Glomerular visceral epithelial cell (primary cell): ENCODE measurements at regions not wholly inside any gene's neighbourhood (a gene's known extent, or its start where the extent isn't known, plus 50 kb on each side); places are given as distances from the start of the nearest gene placed in this dataset.

Source experiments
- DNase-seq: peaks from one replicate; pipeline ENCODE4 v3.0.0-alpha.2; 2016; ENCODE audit errors: extremely low spot score

- DNase-seq = no peak
These were observed 150.2 kb upstream of the POU2AF2 start for GRCh38 chr11:111095327-111095726.

- DNase-seq = no peak
These were observed 152.5 kb upstream of the POU2AF2 start for GRCh38 chr11:111093061-111093460.

GRCh38 chr11:111091321-111091938, 154.1 kb upstream of the POU2AF2 start:
- DNase-seq = no peak

GRCh38 chr11:111089759-111090158, 155.8 kb upstream of the POU2AF2 start:
- no peak for DNase-seq

GRCh38 chr11:111088847-111089355, 156.6 kb upstream of the POU2AF2 start:
- DNase-seq = no peak

GRCh38 chr11:111086058-111086457, 159.5 kb upstream of the POU2AF2 start:
- no peak for DNase-seq

- no peak for DNase-seq
These were observed 162.9 kb upstream of the POU2AF2 start for GRCh38 chr11:111082664-111083063.

DNA sequence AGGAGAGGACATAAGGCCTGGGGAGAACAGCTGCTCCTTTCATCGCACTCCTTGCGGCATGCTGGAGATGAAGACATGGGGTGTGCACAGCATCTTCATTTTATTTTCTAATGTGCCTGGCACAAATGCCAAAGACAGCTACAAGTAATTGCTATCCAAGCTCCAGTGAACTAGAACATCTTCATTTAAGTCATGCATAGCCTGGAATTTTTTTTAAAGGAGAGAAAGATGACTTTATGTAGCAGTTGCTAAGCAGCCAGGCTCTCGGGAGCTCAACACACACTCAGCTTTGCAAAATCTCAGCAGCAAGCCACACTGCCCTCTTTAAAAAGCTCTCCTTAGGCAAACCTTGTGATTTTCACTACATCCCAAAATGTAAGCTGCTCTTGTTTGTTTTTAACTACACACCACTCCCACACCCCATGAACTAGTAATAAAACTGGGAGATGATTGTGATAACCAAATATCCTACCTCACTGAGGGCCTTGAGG, 164.5 kb upstream of the POU2AF2 start:
- DNase-seq = peak; percentile 6

DNA sequence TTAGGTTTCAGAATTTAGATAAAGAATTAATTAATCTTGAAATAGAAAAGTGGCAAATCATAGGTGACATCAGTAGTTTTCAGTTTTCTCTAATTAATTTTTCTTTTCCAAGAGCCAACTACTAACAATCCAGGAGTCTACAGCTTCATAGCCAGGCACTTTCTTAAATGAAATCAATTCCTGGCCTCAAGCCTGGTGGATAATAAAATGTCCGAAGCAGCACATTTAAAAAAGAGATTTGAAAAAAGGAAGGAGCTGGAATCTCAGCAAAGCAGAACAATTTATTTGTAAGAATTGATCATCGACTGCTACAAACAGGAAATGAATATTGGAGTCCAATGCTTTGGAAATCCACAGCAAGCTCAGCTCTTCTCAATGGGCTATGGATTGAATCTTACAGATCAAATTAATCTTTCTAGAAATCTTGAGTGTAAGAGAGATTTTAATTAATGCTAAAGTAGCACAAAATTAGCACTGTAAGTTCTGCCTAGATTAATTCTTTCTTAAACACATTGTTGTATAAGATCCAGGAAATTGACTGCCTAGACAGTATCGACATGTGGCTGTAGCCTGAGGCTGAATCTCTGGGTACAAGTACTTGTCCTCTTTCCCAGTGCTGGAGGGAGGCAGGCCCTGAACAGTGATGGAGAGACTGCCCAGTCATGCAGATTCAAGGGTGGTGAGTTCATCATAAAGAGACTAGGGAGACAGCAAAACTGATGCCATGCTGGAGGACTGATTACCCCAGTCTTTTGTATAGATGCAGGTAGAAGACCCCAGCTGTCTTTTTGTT, 167.8 kb upstream of the POU2AF2 start:
- no peak for DNase-seq

- DNase-seq = no peak
These were observed 176.5 kb upstream of the POU2AF2 start for GRCh38 chr11:111069066-111069465.

DNA sequence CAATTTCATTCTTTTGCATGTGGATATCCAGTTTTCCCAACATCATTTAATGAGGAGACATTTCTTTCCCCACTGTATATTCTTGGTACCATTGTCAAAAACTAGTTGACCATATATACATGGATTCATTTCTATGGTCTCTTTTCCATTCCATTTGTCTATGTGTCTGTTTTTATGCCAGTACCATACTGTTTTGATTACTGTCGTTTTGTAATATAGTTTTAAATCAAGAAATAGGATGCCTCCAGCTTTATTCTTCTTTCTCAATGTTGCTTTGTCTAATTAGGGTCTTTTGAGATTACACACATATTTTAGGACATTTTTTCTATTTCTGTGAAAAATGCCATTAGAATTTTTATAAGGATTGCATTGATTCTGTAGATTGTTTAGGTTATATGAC, 177.5 kb upstream of the POU2AF2 start:
- DNase-seq = no peak

GRCh38 chr11:111066846-111067245, 178.7 kb upstream of the POU2AF2 start:
- DNase-seq = no peak

DNA sequence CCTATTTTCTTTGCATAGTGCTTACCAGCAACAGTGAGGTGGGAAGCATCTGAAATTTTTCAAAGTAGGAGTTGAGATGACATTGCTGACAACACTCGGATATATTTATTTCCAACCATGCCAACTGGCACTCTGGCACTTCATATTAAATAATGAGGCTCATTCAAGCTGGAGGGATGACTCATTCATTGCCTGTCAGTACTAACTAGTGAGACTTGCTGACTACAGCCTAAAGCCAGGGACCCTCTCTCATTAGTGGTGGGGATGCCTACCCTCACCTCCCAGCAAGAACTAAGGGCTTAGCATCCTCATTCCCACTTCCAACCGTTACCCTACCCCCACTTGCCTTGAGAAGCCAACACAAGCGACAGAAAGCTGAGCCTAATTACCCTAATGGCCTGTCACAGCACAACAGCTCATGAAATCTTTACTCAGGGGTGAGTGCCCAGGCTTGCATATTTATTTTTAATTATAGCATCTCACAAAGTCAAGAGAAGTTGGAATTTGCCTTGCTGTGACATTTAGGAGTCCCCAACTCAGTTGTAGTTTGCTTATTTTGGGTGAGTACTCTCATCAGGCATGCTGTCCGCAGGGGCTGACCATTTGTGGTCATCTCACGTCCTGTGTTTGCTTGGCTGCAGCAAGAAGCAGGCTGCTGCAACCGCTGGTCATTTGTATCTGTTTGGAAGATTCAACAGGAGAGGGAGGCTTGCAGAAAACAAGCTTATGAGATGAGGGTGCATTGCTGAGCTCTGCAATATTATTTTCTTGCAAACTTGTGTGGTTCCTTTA, 181.6 kb upstream of the POU2AF2 start:
- no peak for DNase-seq

- no peak for DNase-seq
These were observed 183.1 kb upstream of the POU2AF2 start for GRCh38 chr11:111062420-111062819.

DNA sequence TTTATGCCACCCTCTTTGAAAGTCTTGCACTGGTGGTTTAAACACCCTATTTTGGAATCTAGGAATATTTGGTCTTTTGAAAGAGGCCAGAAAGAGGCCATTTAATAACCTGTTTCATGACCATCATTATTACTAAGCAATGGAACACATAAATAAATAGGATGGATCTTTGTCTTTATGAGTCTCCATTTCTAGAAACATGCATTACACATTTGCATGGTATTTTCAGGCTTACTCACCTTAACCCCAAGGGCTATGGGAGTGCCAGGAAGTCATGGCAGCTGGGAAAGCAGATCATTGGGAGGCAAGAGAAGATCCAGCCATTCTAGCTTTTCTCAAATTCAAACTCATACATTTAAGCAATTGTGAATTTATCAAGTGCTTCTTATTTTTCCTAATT, 185.8 kb upstream of the POU2AF2 start:
- no peak for DNase-seq

GRCh38 chr11:111049131-111049530, 196.4 kb upstream of the POU2AF2 start:
- DNase-seq = no peak

DNA sequence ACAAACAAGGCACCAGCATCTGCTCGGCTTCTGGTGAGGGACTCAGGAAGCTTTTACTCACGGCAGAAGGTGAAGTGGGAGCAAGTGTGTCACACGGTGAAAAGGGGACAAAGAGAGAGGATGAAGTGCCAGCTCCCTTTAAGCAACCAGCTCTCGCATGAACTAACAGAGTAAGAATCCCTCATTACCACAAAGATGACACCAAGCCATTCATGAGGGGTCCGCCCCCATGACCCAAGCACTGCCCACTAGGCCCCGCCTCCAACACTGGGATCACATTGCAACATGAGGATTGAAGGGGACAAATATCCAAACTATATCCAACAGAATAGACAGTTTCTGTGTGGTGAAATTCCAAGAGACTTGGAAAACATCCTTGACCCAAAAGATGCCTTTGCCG, 198.2 kb upstream of the POU2AF2 start:
- no peak for DNase-seq

- DNase-seq = no peak
These were observed 199.2 kb upstream of the POU2AF2 start for GRCh38 chr11:111046291-111046690.

DNA sequence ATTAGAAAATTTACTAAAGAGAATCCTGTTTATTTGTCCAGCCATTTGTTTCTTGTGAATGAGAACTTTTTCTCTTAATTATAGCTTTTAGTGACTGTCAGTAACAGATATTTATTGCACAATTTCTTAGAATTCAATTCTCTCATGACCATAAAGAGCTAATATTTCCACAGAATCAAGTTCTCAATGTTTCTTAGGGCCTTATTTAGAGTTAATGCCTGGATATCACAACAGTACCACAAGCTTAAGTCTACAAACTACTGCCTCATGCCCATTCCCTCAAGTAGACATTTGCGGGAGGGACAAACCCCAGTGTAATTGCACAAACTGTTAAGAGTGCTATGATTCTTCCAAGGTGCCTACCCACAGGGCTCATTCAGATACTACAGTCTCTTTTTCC, 199.7 kb upstream of the POU2AF2 start:
- DNase-seq = no peak

DNA sequence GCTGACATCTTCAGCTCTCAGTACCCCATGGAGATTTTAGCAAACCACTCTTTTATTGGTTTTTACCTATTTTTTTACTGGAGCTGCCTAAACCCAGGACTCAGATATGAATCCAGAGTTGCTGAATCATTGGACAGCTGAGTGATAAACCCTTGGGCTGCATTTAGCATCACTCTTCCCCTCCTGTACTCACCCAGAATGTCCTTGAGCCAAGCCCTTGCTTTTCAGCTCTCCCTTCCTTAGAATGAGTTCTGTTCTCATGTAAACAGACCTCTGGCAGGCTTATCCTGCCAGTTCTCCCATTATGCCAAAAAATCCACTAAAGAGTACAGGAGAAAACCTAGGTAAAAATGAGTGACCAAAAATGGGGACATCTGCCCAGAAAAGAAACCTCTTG, 200.1 kb upstream of the POU2AF2 start:
- no peak for DNase-seq

- DNase-seq = no peak
These were observed 200.6 kb upstream of the POU2AF2 start for GRCh38 chr11:111044751-111045406.

DNA sequence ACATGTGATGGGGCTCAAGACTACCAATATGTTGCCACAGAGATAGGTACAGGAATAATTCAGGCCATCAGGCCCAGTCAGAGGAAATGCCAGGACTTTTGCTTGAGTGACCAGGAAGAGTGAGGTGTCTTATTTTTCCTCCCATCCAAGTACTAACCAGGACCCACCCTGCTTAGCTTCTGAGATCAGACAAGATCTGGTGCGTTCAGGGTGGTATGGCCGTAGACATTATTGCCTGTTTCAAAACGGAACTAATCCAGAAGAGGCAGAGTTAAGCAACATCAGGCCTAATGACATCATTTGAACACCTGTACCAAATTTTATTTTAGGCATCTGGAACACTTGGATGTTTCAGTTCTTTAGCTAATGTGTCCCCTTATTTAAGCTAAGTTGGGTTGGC, 205.5 kb upstream of the POU2AF2 start:
- no peak for DNase-seq
